HG02798 (cell line): ENCODE measurements at regions not wholly inside any gene's neighbourhood (a gene's known extent, or its start where the extent isn't known, plus 50 kb on each side); places are given as distances from the start of the nearest gene placed in this dataset.

Source experiments
- ATAC-seq: cut with Tn5 transposase; IDR thresholded peaks from one replicate; pipeline ENCODE4 v1.9.1; 2021; ENCODE audit warnings: mild to moderate bottlenecking; ENCODE audit not compliant: unreplicated experiment, poor library complexity

- no peak for ATAC-seq
These were observed 188.4 kb downstream of the SH3BP4 start for GRCh38 chr2:235139956-235140800.

DNA sequence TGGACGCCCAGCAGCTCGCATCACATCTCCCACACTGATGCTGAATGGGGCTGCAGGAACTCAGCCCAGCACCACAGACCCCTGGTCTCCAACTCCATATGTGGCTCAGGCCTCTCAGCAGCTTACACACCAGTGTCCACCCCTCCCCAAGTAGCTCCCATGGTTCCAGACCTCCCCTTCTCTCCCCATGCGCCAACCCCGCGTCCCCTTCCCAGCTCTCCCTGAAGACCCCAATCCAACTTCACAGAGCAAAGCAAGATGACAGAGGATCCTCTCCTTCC, 188.9 kb downstream of the SH3BP4 start:
- ATAC-seq, result no peak

GRCh38 chr2:235141411-235142128, 189.8 kb downstream of the SH3BP4 start:
- ATAC-seq, result no peak

DNA sequence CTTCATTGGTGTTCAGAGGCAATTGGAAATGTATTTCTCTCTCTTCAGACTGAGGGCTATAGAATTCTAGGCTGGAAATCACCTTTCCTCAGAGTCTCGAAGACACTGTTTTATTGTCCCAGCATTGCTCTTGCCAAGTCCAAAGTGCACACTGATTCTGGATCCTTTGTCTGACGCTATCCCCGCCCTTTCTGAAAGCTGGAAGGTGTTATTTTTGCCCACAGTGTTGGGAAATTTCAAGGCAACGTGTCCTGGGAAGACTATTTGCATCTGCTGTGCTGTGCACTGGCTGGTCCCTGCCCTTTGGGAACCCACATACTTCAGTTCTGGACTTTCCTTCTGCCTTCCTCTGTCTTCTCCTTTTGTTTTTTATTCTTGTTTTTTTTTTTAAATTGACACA, 190.8 kb downstream of the SH3BP4 start:
- no peak for ATAC-seq

DNA sequence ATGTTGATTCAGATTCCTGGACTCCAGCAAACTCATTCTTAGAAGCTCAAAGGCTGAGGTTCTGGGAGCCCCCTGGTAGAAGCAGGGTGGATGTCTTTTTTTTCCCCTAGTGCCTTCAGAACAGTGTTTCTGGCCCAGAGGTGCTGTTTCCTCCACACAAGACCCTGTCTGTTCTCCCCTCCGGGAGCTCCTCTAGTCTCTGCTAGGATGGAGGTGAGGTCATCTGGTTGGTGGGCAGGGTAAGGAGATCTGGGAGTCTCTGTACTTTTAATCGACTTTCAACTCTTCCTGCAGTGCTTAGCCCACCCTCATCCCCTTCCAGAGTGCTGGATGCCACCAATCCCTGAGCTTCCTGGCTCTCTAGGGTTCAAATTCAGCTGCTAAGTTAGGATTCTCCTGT, 192.0 kb downstream of the SH3BP4 start:
- no peak for ATAC-seq

DNA sequence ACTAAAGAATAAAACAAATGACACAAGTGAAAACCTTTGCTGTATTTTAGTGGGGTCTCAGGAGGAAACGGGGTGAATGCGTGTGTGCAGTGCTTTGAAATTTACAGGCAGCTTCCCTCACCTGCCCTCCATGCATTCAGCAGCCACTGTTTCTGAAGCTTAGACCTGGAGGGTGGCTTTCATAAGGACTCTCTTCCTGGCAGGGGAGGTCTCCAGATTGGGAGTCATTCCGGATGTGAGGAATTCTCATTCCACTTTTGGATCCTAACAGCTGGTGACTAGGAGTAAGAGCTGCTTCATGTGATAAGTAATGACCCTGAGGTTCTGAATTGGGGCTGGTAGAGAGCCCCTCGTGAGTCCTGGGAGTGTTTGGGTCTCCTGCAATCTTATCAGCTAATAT, 192.5 kb downstream of the SH3BP4 start:
- no peak for ATAC-seq

DNA sequence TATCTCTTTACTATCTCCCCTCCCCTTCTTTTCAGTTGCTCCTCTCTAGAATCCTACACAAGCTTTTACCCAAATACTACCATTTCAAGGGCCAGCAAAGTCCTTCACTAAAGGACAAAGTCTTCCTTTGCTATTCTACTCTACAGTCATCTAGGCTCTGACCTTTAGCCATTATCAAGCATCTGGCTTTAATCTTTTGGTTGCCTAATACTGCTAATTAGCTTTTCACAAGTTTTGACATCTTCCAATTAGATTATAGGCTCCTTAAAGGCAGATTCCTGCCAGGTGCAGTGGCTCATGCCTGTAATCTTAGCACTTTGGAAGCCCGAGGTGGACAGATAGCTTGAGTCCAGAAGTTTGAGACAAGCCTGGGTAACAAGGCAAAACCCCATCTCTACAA, 194.4 kb downstream of the SH3BP4 start:
- ATAC-seq, result no peak

- ATAC-seq, result no peak
These were observed 195.2 kb downstream of the SH3BP4 start for GRCh38 chr2:235146871-235147565.

GRCh38 chr2:235148201-235149170, 196.7 kb downstream of the SH3BP4 start:
- ATAC-seq, result no peak

GRCh38 chr2:235149240-235149659, 197.4 kb downstream of the SH3BP4 start:
- ATAC-seq, result no peak

DNA sequence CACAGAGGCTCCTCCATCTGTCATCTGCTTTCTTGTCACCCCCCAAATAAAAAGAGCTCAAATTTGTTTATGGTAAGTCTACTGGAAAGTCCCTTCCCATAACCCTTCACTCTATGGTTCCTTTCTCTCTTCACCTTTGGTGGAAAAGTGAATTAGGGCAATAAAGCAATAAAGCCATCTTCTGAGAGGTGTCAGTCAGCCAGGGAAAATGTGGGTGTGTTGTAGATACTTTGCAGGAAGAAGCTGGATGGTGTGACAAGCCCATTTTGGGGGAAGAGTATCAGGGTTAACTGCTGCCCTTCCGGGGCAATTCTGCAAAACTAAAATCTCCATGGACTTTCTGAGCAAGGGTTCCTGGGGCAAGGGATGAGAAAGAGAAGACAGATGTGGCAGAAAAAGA, 197.9 kb downstream of the SH3BP4 start:
- ATAC-seq, result no peak

DNA sequence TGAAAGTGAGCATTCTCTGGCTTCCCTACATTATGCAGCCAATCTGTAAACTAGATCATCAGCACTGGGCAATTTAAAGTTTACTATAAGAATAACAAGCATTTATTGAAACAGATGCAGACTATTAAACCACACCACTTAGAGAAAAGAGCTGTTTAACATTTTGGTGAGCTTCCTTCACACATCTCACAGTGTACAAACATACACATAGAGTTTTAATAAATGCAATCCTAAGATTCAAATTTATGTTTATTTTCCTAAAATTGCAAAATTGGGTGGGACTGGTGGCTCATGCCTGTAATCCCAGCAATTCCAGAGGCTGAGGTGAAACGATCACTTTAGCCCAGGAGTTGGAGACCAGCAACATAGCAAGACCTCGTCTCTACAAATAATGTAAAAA, 199.3 kb downstream of the SH3BP4 start:
- ATAC-seq, result no peak

- ATAC-seq, result no peak
These were observed 203.3 kb downstream of the SH3BP4 start for GRCh38 chr2:235155163-235155562.

- ATAC-seq, result no peak
These were observed 204.2 kb downstream of the SH3BP4 start for GRCh38 chr2:235156055-235156454.

GRCh38 chr2:235157746-235158482, 206.1 kb downstream of the SH3BP4 start:
- no peak for ATAC-seq

- no peak for ATAC-seq
These were observed 208.5 kb downstream of the SH3BP4 start for GRCh38 chr2:235160281-235160810.

- ATAC-seq, result no peak
These were observed 209.7 kb downstream of the SH3BP4 start for GRCh38 chr2:235161565-235161964.

DNA sequence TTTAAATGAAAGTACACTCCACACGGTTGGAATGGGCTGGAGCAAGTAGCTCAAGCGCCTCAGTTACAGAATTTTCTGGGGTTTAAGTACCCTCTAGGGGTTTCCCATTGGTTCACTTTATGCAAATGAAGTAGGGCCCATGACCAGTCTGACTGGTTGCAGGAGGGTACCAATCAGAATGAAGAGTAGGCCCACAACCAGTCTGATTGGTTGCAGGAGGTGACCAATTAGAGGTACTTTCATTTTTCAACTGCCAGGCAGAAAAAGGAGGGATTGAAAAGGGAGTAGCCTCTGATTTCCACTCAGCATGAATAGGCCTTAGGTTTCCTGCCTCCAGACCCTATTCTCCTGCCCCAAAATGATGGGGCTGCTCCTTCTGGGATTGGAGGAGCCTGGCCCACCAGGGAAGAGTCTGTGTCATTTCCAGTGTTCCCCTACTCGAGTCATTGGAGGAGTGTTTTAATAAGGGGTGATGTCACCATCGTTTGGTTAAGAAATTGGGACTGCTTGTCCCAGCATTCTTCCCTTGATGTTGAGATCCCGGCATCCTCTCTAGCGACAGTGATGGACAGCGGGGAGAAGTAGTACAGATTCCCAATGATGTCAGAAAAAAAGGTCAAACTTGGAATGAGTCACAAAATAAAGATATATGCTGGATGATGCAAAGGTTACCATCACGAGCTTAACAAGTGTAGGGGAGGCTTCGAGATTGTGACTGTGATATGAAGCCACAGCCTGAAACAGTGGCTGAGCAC, 210.4 kb downstream of the SH3BP4 start:
- no peak for ATAC-seq

DNA sequence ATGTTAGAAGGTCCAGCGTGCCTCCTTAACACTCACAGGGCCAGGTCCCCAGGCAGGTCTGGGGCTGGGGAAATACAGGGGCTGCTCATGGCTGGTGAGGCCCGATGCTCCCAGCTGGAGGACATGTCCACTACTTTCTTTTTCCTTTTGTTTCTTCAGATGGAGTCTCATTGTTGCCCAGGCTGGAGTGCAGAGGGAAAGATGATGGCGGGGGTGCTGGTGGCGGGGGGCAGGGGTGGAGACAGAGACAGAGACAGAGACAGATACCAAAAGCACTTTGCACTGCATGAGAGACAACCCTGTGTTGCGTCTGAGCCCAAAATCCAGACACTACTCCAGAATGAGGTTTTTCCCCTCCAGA, 211.0 kb downstream of the SH3BP4 start:
- ATAC-seq, result no peak
